ENCODE measurements at regions not wholly inside any gene's neighbourhood (a gene's known extent, or its start where the extent isn't known, plus 50 kb on each side); places are given as distances from the start of the nearest gene placed in this dataset.

- no peak for DNase-seq
- Histone ChIP-seq H3K27ac (ENCODE audit: low read depth in 1 of 2, low read length in 2 of 2) (no peak overlapping the region), H3K4me1 (ENCODE audit: insufficient read depth, low read length) (no peaks in the 10 kb centered on the region), H3K27me3 (ENCODE audit: control insufficient read depth in 1 of 2, insufficient read depth in 2 of 2, low read length in 2 of 2) (no peaks in the 10 kb centered on the region), H3K9me3 (ENCODE audit: control insufficient read depth in 1 of 2, insufficient read depth in 1 of 2, low read length in 2 of 2) (peaks cover 0 to 33% of the 10 kb centered on the region in 2 experiments), H3K36me3 (ENCODE audit: insufficient read depth, low read length) (no peaks in the 10 kb centered on the region), H3K4me3 (ENCODE audit: low read length) (no peak overlapping the region)
- no peak overlapping the region for H3K27ac Mint-ChIP-seq
- H3K9me3 Mint-ChIP-seq: no peaks in the 10 kb centered on the region
- TF ChIP-seq CTCF (IDR thresholded peaks at IDR 0.05): no peak
- H3K4me1 Mint-ChIP-seq (ENCODE audit: low read depth): no peaks in the 10 kb centered on the region
- ATAC-seq (ENCODE audit: poor library complexity): no peak
- H3K4me3 Mint-ChIP-seq: no peak overlapping the region
- intact Hi-C loops (cut with DNase I, micrococcal nuclease): no loop called here
- H3K36me3 Mint-ChIP-seq (ENCODE audit: low read depth): no peaks in the 10 kb centered on the region
- ChIA-PET CTCF (no interaction called here), POLR2A (no interaction called here)
- peaks cover 5% of the 10 kb centered on the region for H3K27me3 Mint-ChIP-seq
Measured at GRCh38 chr2:129192117-129192516, 787.3 kb upstream of the RAB6C start.

- CTCF ChIA-PET: no interaction called here
- intact Hi-C loops (cut with DNase I, micrococcal nuclease): no loop called here
- Histone ChIP-seq H3K27ac (ENCODE audit: low read depth in 1 of 2, low read length in 2 of 2) (no peak overlapping the region), H3K36me3 (ENCODE audit: insufficient read depth, low read length) (no peaks in the 10 kb centered on the region), H3K4me1 (ENCODE audit: insufficient read depth, low read length) (no peaks in the 10 kb centered on the region), H3K9me3 (ENCODE audit: control insufficient read depth in 1 of 2, insufficient read depth in 1 of 2, low read length in 2 of 2) (peaks cover 0 to 33% of the 10 kb centered on the region in 2 experiments), H3K27me3 (ENCODE audit: control insufficient read depth in 1 of 2, insufficient read depth in 2 of 2, low read length in 2 of 2) (no peaks in the 10 kb centered on the region), H3K4me3 (ENCODE audit: low read length) (no peak overlapping the region)
- no peaks in the 10 kb centered on the region for H3K9me3 Mint-ChIP-seq
- no peaks in the 10 kb centered on the region for H3K27me3 Mint-ChIP-seq
- POLR2A ChIA-PET: no interaction called here
- no peak for TF ChIP-seq CTCF (IDR thresholded peaks at IDR 0.05)
- H3K4me3 Mint-ChIP-seq: no peak overlapping the region
- H3K4me1 Mint-ChIP-seq (ENCODE audit: low read depth): no peaks in the 10 kb centered on the region
- DNase-seq (no peak), ATAC-seq (ENCODE audit: poor library complexity) (no peak)
- H3K27ac Mint-ChIP-seq: no peak overlapping the region
- H3K36me3 Mint-ChIP-seq (ENCODE audit: low read depth): no peaks in the 10 kb centered on the region
Measured at GRCh38 chr2:129192841-129193253, 786.6 kb upstream of the RAB6C start.

- H3K4me1 ChIP-seq (ENCODE audit: insufficient read depth, low read length): no peaks in the 10 kb centered on the region
- no peaks in the 10 kb centered on the region for H3K36me3 ChIP-seq (ENCODE audit: insufficient read depth, low read length)
- Mint-ChIP-seq H3K4me1 (ENCODE audit: low read depth) (no peaks in the 10 kb centered on the region), H3K4me3 (no peak overlapping the region), H3K27ac (no peak overlapping the region), H3K27me3 (no peaks in the 10 kb centered on the region), H3K36me3 (ENCODE audit: low read depth) (no peaks in the 10 kb centered on the region), H3K9me3 (no peaks in the 10 kb centered on the region)
- H3K4me3 ChIP-seq (ENCODE audit: low read length): no peak overlapping the region
- TF ChIP-seq CTCF (IDR thresholded peaks at IDR 0.05): no peak
- intact Hi-C loops (cut with DNase I, micrococcal nuclease): no loop called here
- no peak for ATAC-seq (ENCODE audit: poor library complexity)
- POLR2A ChIA-PET: no interaction called here
- peaks cover 0 to 28% of the 10 kb centered on the region in 2 experiments for H3K9me3 ChIP-seq (ENCODE audit: control insufficient read depth in 1 of 2, insufficient read depth in 1 of 2, low read length in 2 of 2)
- CTCF ChIA-PET: no interaction called here
- no peak for DNase-seq
- H3K27ac ChIP-seq (ENCODE audit: low read depth in 1 of 2, low read length in 2 of 2): no peak overlapping the region
- H3K27me3 ChIP-seq (ENCODE audit: control insufficient read depth in 1 of 2, insufficient read depth in 2 of 2, low read length in 2 of 2): no peaks in the 10 kb centered on the region
Measured at GRCh38 chr2:129193961-129194360, 785.5 kb upstream of the RAB6C start.

Data from CD4-positive, alpha-beta T cell (primary cell).